Endothelial cell of umbilical vein (primary cell): ENCODE measurements at regions not wholly inside any gene's neighbourhood (a gene's known extent, or its start where the extent isn't known, plus 50 kb on each side); places are given as distances from the start of the nearest gene placed in this dataset.

Experiments used
- BruUV-seq: library from RNA; stranded (reverse); fragments of 400-500 nt; replicated peaks from 2 replicates; lab custom pipeline; 2021; lab: Mats Ljungman, UMichigan
- CTCF ChIA-PET: fragments of 300-600, 350-600 bp; sonication (Branson Sonifier 250); formaldehyde crosslinking; loops from one replicate; lab custom pipeline; 2021; ENCODE audit warnings: antibody characterized with exemption, inconsistent platforms; lab: Charles Lee
- POLR2A ChIA-PET: fragments of 300-600, 350-600 bp; sonication (Branson Sonifier 250); formaldehyde crosslinking; loops from one replicate; lab custom pipeline; 2021; ENCODE audit warnings: antibody characterized with exemption, inconsistent platforms; lab: Charles Lee
- DNase-seq: peaks from one replicate; pipeline ENCODE4 v3.0.0-alpha.2; 2011; ENCODE audit warnings: low read depth, low spot score
- FAIRE-seq: peaks from 2 replicates; lab custom pipeline; 2011; peaks lifted over from hg19 to GRCh38; lab: Jason Lieb, UNC
- H2AFZ ChIP-seq: 2 replicates; pipeline ENCODE4 v1.6.0; 2012; ENCODE audit warnings: low read depth, low read length, control low read depth, inconsistent platforms
- H3K27ac ChIP-seq: 2 replicates; pipeline ENCODE4 v1.5.1; 2011; ENCODE audit warnings: low read depth, mild to moderate bottlenecking, control low read depth, low read length, moderate library complexity; ENCODE audit not compliant: insufficient read depth
- H3K27me3 ChIP-seq, 2 experiments: 2 replicates each; pipeline versions ENCODE4 v1.6.0 to v1.6.1; 2011; ENCODE audit warnings: low read length in 2 of 2, mixed read lengths in 1 of 2; ENCODE audit not compliant: control insufficient read depth in 2 of 2, insufficient read depth in 2 of 2
- H3K36me3 ChIP-seq, 2 experiments: 2 replicates in 1 of 2; 3 replicates in 1 of 2; pipeline ENCODE4 v1.5.1; 2011; ENCODE audit warnings: low read length in 2 of 2, mild to moderate bottlenecking in 1 of 2, moderate library complexity in 1 of 2; ENCODE audit not compliant: control insufficient read depth in 2 of 2, insufficient read depth in 2 of 2; ENCODE audit errors: extremely low read depth in 1 of 2
- H3K4me1 ChIP-seq: 3 replicates; pipeline ENCODE4 v1.5.1; 2011; ENCODE audit warnings: mild to moderate bottlenecking, low read length; ENCODE audit not compliant: control insufficient read depth, insufficient read depth; ENCODE audit errors: extremely low read depth
- H3K4me2 ChIP-seq: 2 replicates; pipeline ENCODE4 v1.6.1; 2011; ENCODE audit warnings: low read length, control low read depth, mixed read lengths; ENCODE audit not compliant: insufficient read depth
- H3K4me3 ChIP-seq, 3 experiments: fragments of 200-600 bp in 1 of 3; sonication (generic), shearing (Covaris generic) in 1 of 3; replicated peaks in 1 of 3; 2 replicates each; pipeline ENCODE4 v1.5.1; 2011 to 2016; ENCODE audit warnings: control low read depth in 3 of 3, low read length in 3 of 3, mild to moderate bottlenecking in 2 of 3, inconsistent platforms in 1 of 3, low read depth in 1 of 3, moderate library complexity in 1 of 3; ENCODE audit not compliant: insufficient read depth in 1 of 3
- H3K79me2 ChIP-seq: 2 replicates; pipeline ENCODE4 v1.6.0; 2012; ENCODE audit warnings: low read length, inconsistent platforms; ENCODE audit not compliant: control insufficient read depth, insufficient read depth
- H3K9ac ChIP-seq: replicated peaks from 2 replicates; pipeline ENCODE3; 2011; ENCODE audit warnings: low read length, control low read depth; ENCODE audit not compliant: insufficient read depth; ENCODE audit errors: extremely low read depth
- H3K9me1 ChIP-seq: replicated peaks from 3 replicates; pipeline ENCODE4 v1.6.0; 2011; ENCODE audit warnings: mild to moderate bottlenecking, low read length; ENCODE audit not compliant: control insufficient read depth, insufficient read depth; ENCODE audit errors: extremely low read depth
- H3K9me3 ChIP-seq: replicated peaks from 2 replicates; pipeline ENCODE4 v1.5.1; 2012; ENCODE audit warnings: low read length, inconsistent platforms; ENCODE audit not compliant: control insufficient read depth, insufficient read depth
- H4K20me1 ChIP-seq: replicated peaks from 2 replicates; pipeline ENCODE3; 2011; ENCODE audit warnings: mild to moderate bottlenecking, low read length; ENCODE audit not compliant: control insufficient read depth, insufficient read depth; ENCODE audit errors: extremely low read depth
- EZH2 ChIP-seq: IDR thresholded peaks from 2 replicates; pipeline ENCODE4 v1.6.1; 2012; ENCODE audit warnings: borderline replicate concordance, low read depth, mild to moderate bottlenecking, moderate library complexity, low read length, inconsistent platforms; ENCODE audit not compliant: severe bottlenecking
- FOS ChIP-seq: IDR thresholded peaks from 2 replicates; pipeline ENCODE4 v1.6.1; 2011; ENCODE audit warnings: mild to moderate bottlenecking, low read length, moderate library complexity, borderline replicate concordance; ENCODE audit not compliant: insufficient read depth
- GATA2 ChIP-seq: IDR thresholded peaks from 2 replicates; pipeline ENCODE4 v1.7.0; 2011; ENCODE audit warnings: low read depth, mild to moderate bottlenecking, moderate library complexity, mixed read lengths, low read length; ENCODE audit not compliant: insufficient read length, insufficient read depth
- JUN ChIP-seq: IDR thresholded peaks from 2 replicates; pipeline ENCODE4 v1.6.1; 2011; ENCODE audit warnings: borderline replicate concordance, low read depth; ENCODE audit not compliant: insufficient read length, insufficient read depth
- MYC ChIP-seq: IDR thresholded peaks from one replicate; pipeline ENCODE4 v1.6.1; 2011; ENCODE audit warnings: mild to moderate bottlenecking, low read depth, low read length
- POLR2A ChIP-seq: IDR thresholded peaks from 2 replicates; pipeline ENCODE4 v1.6.1; 2012; ENCODE audit warnings: low read depth, mild to moderate bottlenecking, control low read depth, low read length
- POLR2AphosphoS5 ChIP-seq: IDR thresholded peaks from 2 replicates; pipeline ENCODE4 v1.6.1; 2012; ENCODE audit warnings: low read depth, mild to moderate bottlenecking, control low read depth, low read length, moderate library complexity; ENCODE audit not compliant: insufficient read depth
- dilution Hi-C: fragments of 300-500 bp; cut with MboI; formaldehyde crosslinking; loops from one replicate; pipeline ENCODE4 v1.15.0; 2019; ENCODE audit warnings: low sequenced_read_pairs; ENCODE audit not compliant: extremely low pct_ligation_motif_present
- intact Hi-C: fragments of 100-400 bp; cut with micrococcal nuclease; formaldehyde crosslinking; loops from one replicate; pipeline ENCODE4 v1.10.0; 2022
- TF ChIP-seq, protein P1 (sequence below): IDR thresholded peaks from 2 replicates; pipeline ENCODE4 v1.6.1; 2011; ENCODE audit not compliant: insufficient read depth, insufficient read length
- TF ChIP-seq, protein P2 (sequence below), 2 donors: IDR thresholded peaks; 1 replicate in 1 of 2; 2 replicates in 1 of 2; pipeline ENCODE4 v1.5.1; 2011; ENCODE audit warnings: low read length in 2 of 2, mild to moderate bottlenecking in 2 of 2, moderate library complexity in 2 of 2, control low read depth in 1 of 2, inconsistent platforms in 1 of 2, low read depth in 1 of 2; ENCODE audit not compliant: insufficient read depth in 1 of 2; ENCODE audit errors: extremely low read depth in 1 of 2

DNA sequence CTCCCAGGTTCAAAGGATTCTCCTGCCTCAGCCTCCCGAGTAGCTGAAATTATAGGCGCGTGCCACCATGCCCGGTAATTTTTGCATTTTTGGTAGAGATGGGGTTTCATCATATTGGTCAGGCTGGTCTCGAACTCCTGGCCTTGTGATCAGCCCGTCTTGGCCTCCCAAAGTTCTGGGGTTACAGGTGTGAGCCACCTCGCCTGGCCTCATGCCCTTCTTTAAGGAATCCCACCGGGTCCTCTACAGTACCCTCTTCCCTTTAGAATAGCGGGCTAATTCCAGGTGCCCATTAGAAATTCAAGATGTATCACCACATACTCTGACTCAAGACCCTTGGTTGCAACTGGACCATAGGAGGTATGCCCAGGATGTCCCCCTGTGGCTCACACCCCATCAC is 74.2 kb upstream of the ZNF536 start:
- BruUV-seq: no TSS peak
- dilution Hi-C loops (no loop called here), intact Hi-C loops (no loop called here)
- CTCF ChIA-PET: no interaction called here
- Histone ChIP-seq H3K79me2 (no peaks in the 10 kb centered on the region), H3K9me1 (no peaks in the 10 kb centered on the region), H3K4me1 (no peaks in the 10 kb centered on the region), H3K27ac (no peak overlapping the region), H3K9ac (no peak overlapping the region), H2AFZ (no peak overlapping the region), H3K4me3 (no peak overlapping the region), H4K20me1 (no peaks in the 10 kb centered on the region), H3K27me3 (no peaks in the 10 kb centered on the region), H3K9me3 (peaks cover 4% of the 10 kb centered on the region), H3K36me3 (no peaks in the 10 kb centered on the region), H3K4me2 (no peak overlapping the region)
- FAIRE-seq (no peak), DNase-seq (no peak)
- TF ChIP-seq GATA2 (no peak), FOS (no peak), POLR2A (no peak), MYC (no peak), POLR2AphosphoS5 (no peak), JUN (no peak), EZH2 (no peak)
- TF ChIP-seq, protein P1, sequence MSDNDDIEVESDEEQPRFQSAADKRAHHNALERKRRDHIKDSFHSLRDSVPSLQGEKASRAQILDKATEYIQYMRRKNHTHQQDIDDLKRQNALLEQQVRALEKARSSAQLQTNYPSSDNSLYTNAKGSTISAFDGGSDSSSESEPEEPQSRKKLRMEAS: no peak
- TF ChIP-seq, protein P2, sequence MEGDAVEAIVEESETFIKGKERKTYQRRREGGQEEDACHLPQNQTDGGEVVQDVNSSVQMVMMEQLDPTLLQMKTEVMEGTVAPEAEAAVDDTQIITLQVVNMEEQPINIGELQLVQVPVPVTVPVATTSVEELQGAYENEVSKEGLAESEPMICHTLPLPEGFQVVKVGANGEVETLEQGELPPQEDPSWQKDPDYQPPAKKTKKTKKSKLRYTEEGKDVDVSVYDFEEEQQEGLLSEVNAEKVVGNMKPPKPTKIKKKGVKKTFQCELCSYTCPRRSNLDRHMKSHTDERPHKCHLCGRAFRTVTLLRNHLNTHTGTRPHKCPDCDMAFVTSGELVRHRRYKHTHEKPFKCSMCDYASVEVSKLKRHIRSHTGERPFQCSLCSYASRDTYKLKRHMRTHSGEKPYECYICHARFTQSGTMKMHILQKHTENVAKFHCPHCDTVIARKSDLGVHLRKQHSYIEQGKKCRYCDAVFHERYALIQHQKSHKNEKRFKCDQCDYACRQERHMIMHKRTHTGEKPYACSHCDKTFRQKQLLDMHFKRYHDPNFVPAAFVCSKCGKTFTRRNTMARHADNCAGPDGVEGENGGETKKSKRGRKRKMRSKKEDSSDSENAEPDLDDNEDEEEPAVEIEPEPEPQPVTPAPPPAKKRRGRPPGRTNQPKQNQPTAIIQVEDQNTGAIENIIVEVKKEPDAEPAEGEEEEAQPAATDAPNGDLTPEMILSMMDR (IDR thresholded peaks at IDR 0.05; ENCODE audit: extremely low read depth in 1 of 2, insufficient read depth in 1 of 2, low read depth in 1 of 2, low read length in 2 of 2): no peak
- POLR2A ChIA-PET: no interaction called here
